KMS-11 (cell line): ENCODE measurements at regions not wholly inside any gene's neighbourhood (a gene's known extent, or its start where the extent isn't known, plus 50 kb on each side); places are given as distances from the start of the nearest gene placed in this dataset.

Experiments
- H2AFZ ChIP-seq: fragments of 200-600 bp; sonication (generic); 2 replicates; pipeline ENCODE4 v1.6.1; 2016; ENCODE audit warnings: antibody characterized with exemption, mixed run types, low read depth
- H3K27ac ChIP-seq: fragments of 200-600 bp; sonication (generic); 2 replicates; pipeline ENCODE4 v1.6.1; 2016; ENCODE audit warnings: mild to moderate bottlenecking, mixed run types
- H3K27me3 ChIP-seq: fragments of 200-600 bp; sonication (generic); 2 replicates; pipeline ENCODE4 v1.6.1; 2017; ENCODE audit warnings: mild to moderate bottlenecking, low read depth, mixed run types, moderate library complexity; ENCODE audit not compliant: insufficient read depth
- H3K36me3 ChIP-seq: fragments of 200-600 bp; sonication (generic); 2 replicates; pipeline ENCODE4 v1.6.1; 2017; ENCODE audit warnings: mild to moderate bottlenecking, mixed run types; ENCODE audit not compliant: insufficient read depth
- H3K4me1 ChIP-seq: fragments of 200-600 bp; sonication (generic); 2 replicates; pipeline ENCODE4 v1.6.1; 2016; ENCODE audit warnings: mild to moderate bottlenecking, low read depth, mixed run types; ENCODE audit not compliant: poor library complexity, severe bottlenecking
- H3K4me2 ChIP-seq: fragments of 200-600 bp; sonication (generic); 2 replicates; pipeline ENCODE4 v1.7.0; 2016; ENCODE audit warnings: mild to moderate bottlenecking, mixed run types
- H3K4me3 ChIP-seq: fragments of 200-600 bp; sonication (generic); IDR thresholded peaks from 2 replicates; pipeline ENCODE4 v1.6.1; 2017; ENCODE audit warnings: low read depth, low read length, mixed read lengths; ENCODE audit not compliant: insufficient read depth
- H3K79me2 ChIP-seq: fragments of 200-600 bp; sonication (generic); 2 replicates; pipeline ENCODE4 v1.6.1; 2016; ENCODE audit warnings: low read depth, mixed run types; ENCODE audit not compliant: insufficient read depth
- H3K9ac ChIP-seq: fragments of 200-600 bp; sonication (generic); 2 replicates; pipeline ENCODE4 v1.6.1; 2016; ENCODE audit warnings: mild to moderate bottlenecking, mixed run types
- H4K20me1 ChIP-seq: fragments of 200-600 bp; sonication (generic); 2 replicates; pipeline ENCODE4 v1.6.1; 2016; ENCODE audit warnings: mild to moderate bottlenecking, mixed run types; ENCODE audit not compliant: insufficient read depth
- TF ChIP-seq, protein P1 (sequence below): fragments of 200-600 bp; sonication (generic); conservative IDR thresholded peaks from 2 replicates; pipeline ENCODE4 v1.6.1; 2017; ENCODE audit warnings: low read depth, mild to moderate bottlenecking, antibody characterized with exemption, low read length, moderate library complexity, mixed read lengths

- H3K79me2 ChIP-seq, result no peaks in the 10 kb centered on the region
- H3K36me3 ChIP-seq, result no peaks in the 10 kb centered on the region
- no peak overlapping the region for H2AFZ ChIP-seq
- H3K9ac ChIP-seq, result no peak overlapping the region
- no peaks in the 10 kb centered on the region for H3K27me3 ChIP-seq
- no peak overlapping the region for H3K4me3 ChIP-seq
- no peaks in the 10 kb centered on the region for H3K4me1 ChIP-seq
- H3K4me2 ChIP-seq, result no peak overlapping the region
- no peaks in the 10 kb centered on the region for H4K20me1 ChIP-seq
- TF ChIP-seq, protein P1, sequence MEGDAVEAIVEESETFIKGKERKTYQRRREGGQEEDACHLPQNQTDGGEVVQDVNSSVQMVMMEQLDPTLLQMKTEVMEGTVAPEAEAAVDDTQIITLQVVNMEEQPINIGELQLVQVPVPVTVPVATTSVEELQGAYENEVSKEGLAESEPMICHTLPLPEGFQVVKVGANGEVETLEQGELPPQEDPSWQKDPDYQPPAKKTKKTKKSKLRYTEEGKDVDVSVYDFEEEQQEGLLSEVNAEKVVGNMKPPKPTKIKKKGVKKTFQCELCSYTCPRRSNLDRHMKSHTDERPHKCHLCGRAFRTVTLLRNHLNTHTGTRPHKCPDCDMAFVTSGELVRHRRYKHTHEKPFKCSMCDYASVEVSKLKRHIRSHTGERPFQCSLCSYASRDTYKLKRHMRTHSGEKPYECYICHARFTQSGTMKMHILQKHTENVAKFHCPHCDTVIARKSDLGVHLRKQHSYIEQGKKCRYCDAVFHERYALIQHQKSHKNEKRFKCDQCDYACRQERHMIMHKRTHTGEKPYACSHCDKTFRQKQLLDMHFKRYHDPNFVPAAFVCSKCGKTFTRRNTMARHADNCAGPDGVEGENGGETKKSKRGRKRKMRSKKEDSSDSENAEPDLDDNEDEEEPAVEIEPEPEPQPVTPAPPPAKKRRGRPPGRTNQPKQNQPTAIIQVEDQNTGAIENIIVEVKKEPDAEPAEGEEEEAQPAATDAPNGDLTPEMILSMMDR, result no peak
- no peak overlapping the region for H3K27ac ChIP-seq
These were observed 393.9 kb downstream of the BCL11A start for GRCh38 chr2:60159519-60159918.

- no peaks in the 10 kb centered on the region for H3K36me3 ChIP-seq
- no peak overlapping the region for H3K4me2 ChIP-seq
- H2AFZ ChIP-seq, result no peak overlapping the region
- H4K20me1 ChIP-seq, result no peaks in the 10 kb centered on the region
- H3K79me2 ChIP-seq, result no peaks in the 10 kb centered on the region
- no peak overlapping the region for H3K9ac ChIP-seq
- no peaks in the 10 kb centered on the region for H3K4me1 ChIP-seq
- TF ChIP-seq, protein P1, result no peak
- no peak overlapping the region for H3K27ac ChIP-seq
- H3K4me3 ChIP-seq, result no peak overlapping the region
- H3K27me3 ChIP-seq, result no peaks in the 10 kb centered on the region
These were observed 395.2 kb downstream of the BCL11A start for GRCh38 chr2:60158262-60158661.

- Histone ChIP-seq H3K27ac (no peak overlapping the region), H3K4me3 (no peak overlapping the region), H2AFZ (no peak overlapping the region), H3K36me3 (no peaks in the 10 kb centered on the region), H4K20me1 (no peaks in the 10 kb centered on the region), H3K4me2 (no peak overlapping the region), H3K79me2 (no peaks in the 10 kb centered on the region), H3K27me3 (no peaks in the 10 kb centered on the region), H3K9ac (no peak overlapping the region), H3K4me1 (no peaks in the 10 kb centered on the region)
- TF ChIP-seq, protein P1, result no peak
These were observed 396.2 kb downstream of the BCL11A start for GRCh38 chr2:60157283-60157682.

- no peaks in the 10 kb centered on the region for H3K36me3 ChIP-seq
- H3K4me3 ChIP-seq, result no peak overlapping the region
- no peak overlapping the region for H2AFZ ChIP-seq
- no peaks in the 10 kb centered on the region for H3K4me1 ChIP-seq
- no peaks in the 10 kb centered on the region for H3K27me3 ChIP-seq
- H3K4me2 ChIP-seq, result no peak overlapping the region
- TF ChIP-seq, protein P1, result no peak
- H3K27ac ChIP-seq, result no peak overlapping the region
- H3K79me2 ChIP-seq, result no peaks in the 10 kb centered on the region
- no peak overlapping the region for H3K9ac ChIP-seq
- no peaks in the 10 kb centered on the region for H4K20me1 ChIP-seq
These were observed 399.3 kb downstream of the BCL11A start for GRCh38 chr2:60154142-60154541.
